Karpas-422 (cell line): ENCODE measurements at regions not wholly inside any gene's neighbourhood (a gene's known extent, or its start where the extent isn't known, plus 50 kb on each side); places are given as distances from the start of the nearest gene placed in this dataset.

Source experiments
- DNase-seq: peaks from one replicate; pipeline ENCODE4 v3.0.0-alpha.2; 2015
- H2AFZ ChIP-seq: fragments of 200-600 bp; sonication (generic); 2 replicates; pipeline ENCODE4 v1.6.1; 2014; ENCODE audit warnings: antibody characterized with exemption, low read length, mixed read lengths
- H3K27ac ChIP-seq: fragments of 200-600 bp; sonication (generic); 2 replicates; pipeline ENCODE4 v1.5.1; 2014; ENCODE audit warnings: mild to moderate bottlenecking, low read length, moderate library complexity
- H3K27me3 ChIP-seq: fragments of 200-600 bp; sonication (generic); 2 replicates; pipeline ENCODE4 v1.6.1; 2014; ENCODE audit warnings: low read length, mixed read lengths
- H3K36me3 ChIP-seq: fragments of 200-600 bp; sonication (generic); 2 replicates; pipeline ENCODE4 v1.6.1; 2014; ENCODE audit warnings: low read length, mixed read lengths; ENCODE audit not compliant: insufficient read depth
- H3K4me1 ChIP-seq: fragments of 200-600 bp; sonication (generic); 2 replicates; pipeline ENCODE4 v1.6.1; 2014; ENCODE audit warnings: mild to moderate bottlenecking, low read length, mixed read lengths
- H3K4me2 ChIP-seq: fragments of 200-600 bp; sonication (generic); 2 replicates; pipeline ENCODE4 v1.6.1; 2014; ENCODE audit warnings: low read length, low read depth, mild to moderate bottlenecking; ENCODE audit not compliant: poor library complexity, severe bottlenecking
- H3K4me3 ChIP-seq: fragments of 200-600 bp; sonication (generic); 2 replicates; pipeline ENCODE4 v1.5.1; 2014; ENCODE audit warnings: mild to moderate bottlenecking, antibody characterized with exemption, low read length, mixed read lengths
- H3K79me2 ChIP-seq: fragments of 200-600 bp; sonication (generic); 2 replicates; pipeline ENCODE4 v1.6.1; 2014; ENCODE audit warnings: mild to moderate bottlenecking, low read length, mixed read lengths
- H3K9ac ChIP-seq: fragments of 200-600 bp; sonication (generic); 2 replicates; pipeline ENCODE4 v1.6.0; 2014; ENCODE audit warnings: low read length
- H3K9me2 ChIP-seq: fragments of 200-600 bp; sonication (generic), shearing (Covaris generic); replicated peaks from 2 replicates; pipeline ENCODE4 v1.6.0; 2014; ENCODE audit warnings: mild to moderate bottlenecking, low read length, moderate library complexity; ENCODE audit not compliant: insufficient read depth
- H3K9me3 ChIP-seq: fragments of 300-700, 200-600 bp; sonication (generic); 2 replicates; pipeline ENCODE4 v1.6.1; 2014; ENCODE audit warnings: low read length, mixed read lengths
- H4K20me1 ChIP-seq: fragments of 200-600 bp; sonication (generic); 2 replicates; pipeline ENCODE4 v1.6.1; 2014; ENCODE audit warnings: mild to moderate bottlenecking, antibody characterized with exemption, low read length, low read depth; ENCODE audit not compliant: insufficient read depth

DNA sequence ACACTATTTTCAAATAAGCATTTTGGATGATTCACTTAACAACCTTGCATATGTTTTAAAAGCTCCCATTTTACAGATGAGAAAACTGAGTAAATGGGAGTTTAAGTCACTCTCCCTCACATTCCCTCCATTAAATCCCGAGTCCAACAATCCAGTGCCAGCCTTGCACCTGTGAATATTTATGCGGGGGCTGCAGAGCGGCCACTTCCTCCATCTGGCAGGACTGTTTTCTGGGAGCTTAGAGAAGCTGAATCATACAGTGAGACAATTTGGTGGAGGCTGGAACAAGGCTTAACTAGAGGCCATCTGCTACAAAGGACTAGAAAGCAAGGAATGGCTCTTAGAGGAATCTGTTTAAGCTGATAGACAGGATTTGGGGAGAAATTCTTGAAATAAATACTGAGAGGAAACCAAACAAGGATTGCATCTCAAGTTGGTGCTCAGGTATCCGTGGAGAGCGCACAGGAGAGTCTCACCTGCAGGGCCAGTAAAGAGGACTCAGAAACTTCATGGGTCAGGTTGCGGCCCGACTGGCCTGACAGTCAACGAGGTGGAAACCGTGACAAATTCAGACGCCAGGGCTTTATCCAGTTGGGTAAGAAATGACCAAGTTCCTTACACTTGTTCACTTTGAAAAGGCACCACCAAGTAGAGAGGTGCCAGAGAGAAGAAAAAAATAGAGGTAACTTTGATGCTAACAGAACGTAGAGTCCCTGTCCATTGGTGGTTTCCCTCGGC, 478.5 kb downstream of the QKI start:
- H3K4me3 ChIP-seq = no peak overlapping the region
- no peaks in the 10 kb centered on the region for H3K4me1 ChIP-seq
- H3K9me3 ChIP-seq = peaks cover 17% of the 10 kb centered on the region
- H3K27me3 ChIP-seq = no peaks in the 10 kb centered on the region
- no peak overlapping the region for H3K9ac ChIP-seq
- H4K20me1 ChIP-seq = no peaks in the 10 kb centered on the region
- H3K27ac ChIP-seq = no peak overlapping the region
- no peak overlapping the region for H3K4me2 ChIP-seq
- no peak for DNase-seq
- H3K9me2 ChIP-seq = no peaks in the 10 kb centered on the region
- H2AFZ ChIP-seq = no peak overlapping the region
- no peaks in the 10 kb centered on the region for H3K36me3 ChIP-seq
- H3K79me2 ChIP-seq = no peaks in the 10 kb centered on the region

DNA sequence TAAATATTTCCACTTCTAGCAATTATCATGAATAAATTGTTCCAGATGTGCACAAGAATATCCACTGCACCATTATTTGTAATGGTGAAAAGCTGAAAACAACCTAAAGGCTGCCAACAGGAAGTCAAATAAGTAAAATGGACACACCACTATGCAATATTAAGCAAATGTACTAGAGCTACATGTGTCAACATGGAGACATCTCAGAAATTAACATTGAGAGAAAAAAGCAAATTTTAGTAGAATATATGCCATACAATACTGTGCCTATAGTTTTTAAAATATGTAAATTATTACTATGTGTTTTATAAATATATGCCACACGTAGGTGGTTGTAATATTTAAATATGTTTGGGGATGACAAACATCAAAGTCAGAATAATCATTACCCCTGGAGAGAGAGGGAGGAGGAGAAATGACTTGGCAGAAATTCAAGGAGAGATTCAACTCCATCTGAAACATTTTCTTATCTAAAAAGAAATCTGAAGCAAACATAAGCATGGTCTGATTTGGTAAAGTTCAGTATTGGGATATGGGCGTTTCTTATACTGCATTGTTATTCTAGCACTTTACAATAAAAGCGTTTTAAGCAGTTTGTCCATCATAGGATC, 475.5 kb downstream of the QKI start:
- Histone ChIP-seq H3K36me3 (no peaks in the 10 kb centered on the region), H3K27ac (no peak overlapping the region), H3K9ac (no peak overlapping the region), H3K27me3 (no peaks in the 10 kb centered on the region), H3K4me2 (no peak overlapping the region), H3K4me3 (no peak overlapping the region), H3K79me2 (no peaks in the 10 kb centered on the region), H3K4me1 (no peaks in the 10 kb centered on the region), H4K20me1 (no peaks in the 10 kb centered on the region), H3K9me3 (peaks cover 24% of the 10 kb centered on the region), H3K9me2 (no peaks in the 10 kb centered on the region), H2AFZ (no peak overlapping the region)
- DNase-seq = no peak

- H3K27ac ChIP-seq = no peak overlapping the region
Measured at GRCh38 chr6:163888030-163888819, 473.7 kb downstream of the QKI start.

GRCh38 chr6:163886428-163886827, 471.9 kb downstream of the QKI start:
- no peaks in the 10 kb centered on the region for H3K36me3 ChIP-seq
- no peaks in the 10 kb centered on the region for H4K20me1 ChIP-seq
- no peaks in the 10 kb centered on the region for H3K27me3 ChIP-seq
- no peaks in the 10 kb centered on the region for H3K79me2 ChIP-seq
- H3K9me3 ChIP-seq = peaks cover 29% of the 10 kb centered on the region
- H3K9me2 ChIP-seq = no peaks in the 10 kb centered on the region
- DNase-seq = no peak
- H3K27ac ChIP-seq = no peak overlapping the region
- H3K9ac ChIP-seq = no peak overlapping the region
- no peak overlapping the region for H2AFZ ChIP-seq
- no peak overlapping the region for H3K4me2 ChIP-seq
- H3K4me3 ChIP-seq = no peak overlapping the region
- H3K4me1 ChIP-seq = no peaks in the 10 kb centered on the region

More at GRCh38 chr6:163888030-163888819, 473.7 kb downstream of the QKI start:
- Histone ChIP-seq H2AFZ (no peak overlapping the region), H3K27me3 (no peaks in the 10 kb centered on the region), H3K9me3 (peaks cover 24% of the 10 kb centered on the region), H3K4me2 (no peak overlapping the region), H3K9me2 (no peaks in the 10 kb centered on the region), H3K4me3 (no peak overlapping the region), H3K9ac (no peak overlapping the region), H3K36me3 (no peaks in the 10 kb centered on the region), H4K20me1 (no peaks in the 10 kb centered on the region), H3K4me1 (no peaks in the 10 kb centered on the region), H3K79me2 (no peaks in the 10 kb centered on the region)
- DNase-seq = no peak

DNA sequence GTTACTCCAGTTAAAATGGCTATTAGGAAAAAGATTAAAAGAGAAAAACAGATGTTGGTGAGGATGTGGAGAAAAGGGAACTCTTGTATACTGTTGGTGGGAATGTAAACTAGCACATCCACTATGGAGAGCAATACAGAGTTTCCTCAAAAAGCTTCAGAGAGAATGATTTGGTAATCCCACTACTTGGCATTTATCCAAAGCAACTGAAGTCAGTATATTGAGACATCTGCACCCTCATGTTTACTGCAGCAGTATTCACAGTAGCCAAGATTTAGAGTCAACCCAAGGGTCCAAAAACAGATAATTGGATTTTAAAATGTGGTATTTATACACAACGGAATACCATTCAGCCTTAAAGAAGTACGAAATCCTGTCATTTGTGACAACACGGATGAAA, 469.5 kb downstream of the QKI start:
- no peak for DNase-seq
- no peaks in the 10 kb centered on the region for H3K9me2 ChIP-seq
- no peak overlapping the region for H3K4me2 ChIP-seq
- no peaks in the 10 kb centered on the region for H4K20me1 ChIP-seq
- H3K27ac ChIP-seq = no peak overlapping the region
- no peak overlapping the region for H2AFZ ChIP-seq
- H3K36me3 ChIP-seq = no peaks in the 10 kb centered on the region
- no peaks in the 10 kb centered on the region for H3K4me1 ChIP-seq
- H3K27me3 ChIP-seq = no peaks in the 10 kb centered on the region
- no peak overlapping the region for H3K9ac ChIP-seq
- H3K79me2 ChIP-seq = no peaks in the 10 kb centered on the region
- peaks cover 36% of the 10 kb centered on the region for H3K9me3 ChIP-seq
- H3K4me3 ChIP-seq = no peak overlapping the region

- no peaks in the 10 kb centered on the region for H4K20me1 ChIP-seq
- no peaks in the 10 kb centered on the region for H3K36me3 ChIP-seq
- no peak overlapping the region for H3K27ac ChIP-seq
- H3K27me3 ChIP-seq = no peaks in the 10 kb centered on the region
- H3K4me1 ChIP-seq = no peaks in the 10 kb centered on the region
- H3K4me3 ChIP-seq = no peak overlapping the region
- H2AFZ ChIP-seq = no peak overlapping the region
- no peaks in the 10 kb centered on the region for H3K9me2 ChIP-seq
- no peak for DNase-seq
- H3K4me2 ChIP-seq = no peak overlapping the region
- no peak overlapping the region for H3K9ac ChIP-seq
- peaks cover 26% of the 10 kb centered on the region for H3K9me3 ChIP-seq
- no peaks in the 10 kb centered on the region for H3K79me2 ChIP-seq
Measured at GRCh38 chr6:163878698-163879097, 464.2 kb downstream of the QKI start.

- H3K4me1 ChIP-seq = no peaks in the 10 kb centered on the region
- no peaks in the 10 kb centered on the region for H3K27me3 ChIP-seq
- H3K79me2 ChIP-seq = no peaks in the 10 kb centered on the region
- no peak overlapping the region for H3K4me3 ChIP-seq
- no peak overlapping the region for H3K4me2 ChIP-seq
- no peaks in the 10 kb centered on the region for H3K36me3 ChIP-seq
- H3K27ac ChIP-seq = no peak overlapping the region
- no peak overlapping the region for H2AFZ ChIP-seq
- DNase-seq = no peak
- H3K9me3 ChIP-seq = peaks cover 23% of the 10 kb centered on the region
- H3K9ac ChIP-seq = no peak overlapping the region
- H4K20me1 ChIP-seq = no peaks in the 10 kb centered on the region
- no peaks in the 10 kb centered on the region for H3K9me2 ChIP-seq
Measured at GRCh38 chr6:163877877-163878639, 463.5 kb downstream of the QKI start.

GRCh38 chr6:163876391-163876790, 461.9 kb downstream of the QKI start:
- no peaks in the 10 kb centered on the region for H3K27me3 ChIP-seq
- DNase-seq = no peak
- no peak overlapping the region for H3K9ac ChIP-seq
- no peaks in the 10 kb centered on the region for H4K20me1 ChIP-seq
- no peak overlapping the region for H2AFZ ChIP-seq
- no peak overlapping the region for H3K4me3 ChIP-seq
- no peak overlapping the region for H3K4me2 ChIP-seq
- H3K27ac ChIP-seq = no peak overlapping the region
- H3K4me1 ChIP-seq = no peaks in the 10 kb centered on the region
- H3K79me2 ChIP-seq = no peaks in the 10 kb centered on the region
- no peaks in the 10 kb centered on the region for H3K9me2 ChIP-seq
- H3K9me3 ChIP-seq = peaks cover 16% of the 10 kb centered on the region
- H3K36me3 ChIP-seq = no peaks in the 10 kb centered on the region
